Common myeloid progenitor, CD34-positive (primary cell): ENCODE measurements at regions not wholly inside any gene's neighbourhood (a gene's known extent, or its start where the extent isn't known, plus 50 kb on each side); places are given as distances from the start of the nearest gene placed in this dataset.
"Not testable (repeated sequence)": the region's sequence is repeated elsewhere in the genome, so short reads cannot be mapped to it uniquely, and the experiment has no call there.

Experiments used
- CTCF ChIA-PET: fragments of 350-600 bp; sonication (Branson Sonifier 250); formaldehyde crosslinking; loops from one replicate; lab custom pipeline; 2021; ENCODE audit warnings: antibody characterized with exemption; lab: Charles Lee
- POLR2A ChIA-PET: fragments of 350-600 bp; sonication (Branson Sonifier 250); formaldehyde crosslinking; loops from one replicate; lab custom pipeline; 2021; ENCODE audit warnings: antibody characterized with exemption; lab: Charles Lee
- DNase-seq, 3 donors: peaks; one replicate each; pipeline versions ENCODE4 v3.0.0 to v3.0.0-alpha.2; 2013
- H3K27ac ChIP-seq, 2 experiments: 1 replicate in 1 of 2; 2 replicates in 1 of 2; pipeline ENCODE4 v1.7.0; 2013; ENCODE audit warnings: inconsistent platforms in 2 of 2, low read length in 2 of 2, mild to moderate bottlenecking in 2 of 2, low read depth in 1 of 2, moderate library complexity in 1 of 2; ENCODE audit not compliant: severe bottlenecking in 2 of 2, insufficient read depth in 1 of 2, poor library complexity in 1 of 2
- H3K27me3 ChIP-seq, 5 experiments: replicated peaks in 2 of 5; 1 replicate in 3 of 5; 2 replicates in 2 of 5; pipeline versions ENCODE4 v1.6.1 to v1.7.0; 2013; ENCODE audit warnings: low read length in 4 of 5, mild to moderate bottlenecking in 2 of 5, moderate library complexity in 2 of 5, inconsistent platforms in 1 of 5; ENCODE audit not compliant: insufficient read depth in 5 of 5, control insufficient read depth in 4 of 5
- H3K36me3 ChIP-seq, 4 experiments: 1 replicate in 2 of 4; 2 replicates in 2 of 4; pipeline versions ENCODE4 v1.6.1 to v1.7.0; 2013; ENCODE audit warnings: low read length in 3 of 4, control low read depth in 1 of 4, mild to moderate bottlenecking in 1 of 4; ENCODE audit not compliant: control insufficient read depth in 4 of 4, insufficient read depth in 4 of 4
- H3K4me1 ChIP-seq, 4 experiments: 1 replicate in 3 of 4; 2 replicates in 1 of 4; pipeline versions ENCODE4 v1.6.1 to v1.7.1; 2013; ENCODE audit warnings: low read length in 3 of 4, mild to moderate bottlenecking in 3 of 4, control low read depth in 1 of 4, inconsistent platforms in 1 of 4, moderate library complexity in 1 of 4; ENCODE audit not compliant: control insufficient read depth in 4 of 4, insufficient read depth in 4 of 4; ENCODE audit errors: control extremely low read depth in 1 of 4
- H3K4me3 ChIP-seq, 7 experiments: 1 replicate in 4 of 7; 2 replicates in 3 of 7; pipeline versions ENCODE4 v1.5.1 to v1.7.0; 2013; ENCODE audit warnings: mild to moderate bottlenecking in 7 of 7, low read length in 6 of 7, moderate library complexity in 6 of 7, inconsistent platforms in 2 of 7, low read depth in 2 of 7, control low read depth in 1 of 7; ENCODE audit not compliant: insufficient read depth in 4 of 7, control insufficient read depth in 1 of 7; ENCODE audit errors: extremely low read depth in 1 of 7
- H3K9me3 ChIP-seq, 5 experiments: 1 replicate in 4 of 5; 2 replicates in 1 of 5; pipeline versions ENCODE4 v1.6.1 to v1.7.1; 2013; ENCODE audit warnings: low read length in 4 of 5, mild to moderate bottlenecking in 2 of 5, inconsistent platforms in 1 of 5, low read depth in 1 of 5, moderate library complexity in 1 of 5; ENCODE audit not compliant: control insufficient read depth in 4 of 5, insufficient read depth in 2 of 5; ENCODE audit errors: control extremely low read depth in 1 of 5
- WGBS: methylation state at CpG from one replicate; pipeline ENCODE4 v1.1.5; 2013; ENCODE audit not compliant: insufficient coverage; 5-methylcytosine and 5-hydroxymethylcytosine counted together

DNA sequence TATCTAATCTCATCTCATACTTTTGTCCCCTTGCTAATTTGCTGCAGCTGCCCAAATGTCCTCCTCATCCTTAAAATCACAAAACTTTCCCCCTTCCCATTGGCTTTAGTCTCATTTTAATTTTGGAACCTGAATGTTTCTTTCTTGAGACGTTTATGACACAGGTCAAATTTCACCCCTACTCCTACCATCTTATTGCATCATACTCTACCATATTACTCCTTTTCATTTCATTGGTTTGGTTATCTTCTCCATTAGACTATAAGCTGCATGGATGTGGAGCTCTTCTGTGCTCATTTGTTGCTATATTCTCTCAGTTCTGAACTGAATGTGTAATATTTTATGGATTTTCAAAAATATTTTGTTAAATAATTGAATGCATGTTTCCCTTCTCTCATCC lies 688.6 kb downstream of the CBLN4 start:
- no peak for DNase-seq
- Histone ChIP-seq H3K4me3 (no peak overlapping the region), H3K27ac (no peak overlapping the region), H3K36me3 (no peaks in the 10 kb centered on the region), H3K27me3 (no peaks in the 10 kb centered on the region), H3K4me1 (no peaks in the 10 kb centered on the region), H3K9me3 (no peaks in the 10 kb centered on the region)
- CTCF ChIA-PET: no interaction called here
- WGBS: 83% methylated on average over 1 of the region's 1 CpG
- POLR2A ChIA-PET: no interaction called here

DNA sequence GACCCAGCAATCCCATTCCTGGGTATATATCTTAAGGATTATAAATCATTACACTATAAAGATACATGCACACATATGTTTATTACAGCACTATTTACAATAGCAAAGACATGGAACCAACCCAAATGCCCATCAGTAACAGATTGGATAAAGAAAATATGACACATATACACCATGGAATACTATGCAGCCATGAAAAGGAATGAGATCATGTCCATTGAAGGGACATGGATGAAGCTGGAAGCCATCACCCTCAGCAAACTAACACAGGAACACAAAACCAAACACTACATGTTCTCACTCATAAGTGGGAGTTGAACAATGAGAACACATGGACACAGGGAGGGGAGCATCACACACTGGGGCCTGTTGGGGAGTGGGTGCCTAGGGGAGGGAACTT lies 694.5 kb downstream of the CBLN4 start:
- DNase-seq, H3K36me3 ChIP-seq, H3K4me3 ChIP-seq, H3K27ac ChIP-seq, H3K4me1 ChIP-seq, CTCF ChIA-PET, POLR2A ChIA-PET, H3K27me3 ChIP-seq, H3K9me3 ChIP-seq: not testable (repeated sequence)

DNA sequence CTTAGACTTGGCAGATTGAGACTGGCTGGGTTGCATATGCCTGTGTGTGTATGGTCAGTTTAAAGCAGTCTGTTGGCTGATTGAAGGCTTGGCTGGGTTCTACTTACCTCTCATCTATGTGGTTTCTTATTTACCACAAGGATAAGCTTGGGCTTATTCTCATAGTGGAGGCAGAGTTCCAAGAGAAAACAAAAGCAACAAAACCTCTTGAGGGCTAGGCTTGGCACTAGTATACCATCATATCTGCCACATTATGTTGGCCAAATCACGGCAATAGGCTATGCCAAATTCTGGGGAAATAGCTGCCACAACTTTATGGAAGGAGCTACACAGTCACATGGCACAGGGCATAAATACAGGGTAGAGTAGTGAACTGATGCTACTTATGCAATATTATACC lies 714.1 kb downstream of the CBLN4 start:
- H3K4me3 ChIP-seq: no peak overlapping the region
- WGBS: 100% methylated on average over 1 of the region's 1 CpG
- CTCF ChIA-PET: no interaction called here
- DNase-seq: no peak
- no peaks in the 10 kb centered on the region for H3K9me3 ChIP-seq
- no peaks in the 10 kb centered on the region for H3K4me1 ChIP-seq
- H3K36me3 ChIP-seq: no peaks in the 10 kb centered on the region
- POLR2A ChIA-PET: no interaction called here
- H3K27ac ChIP-seq: no peak overlapping the region
- no peaks in the 10 kb centered on the region for H3K27me3 ChIP-seq

DNA sequence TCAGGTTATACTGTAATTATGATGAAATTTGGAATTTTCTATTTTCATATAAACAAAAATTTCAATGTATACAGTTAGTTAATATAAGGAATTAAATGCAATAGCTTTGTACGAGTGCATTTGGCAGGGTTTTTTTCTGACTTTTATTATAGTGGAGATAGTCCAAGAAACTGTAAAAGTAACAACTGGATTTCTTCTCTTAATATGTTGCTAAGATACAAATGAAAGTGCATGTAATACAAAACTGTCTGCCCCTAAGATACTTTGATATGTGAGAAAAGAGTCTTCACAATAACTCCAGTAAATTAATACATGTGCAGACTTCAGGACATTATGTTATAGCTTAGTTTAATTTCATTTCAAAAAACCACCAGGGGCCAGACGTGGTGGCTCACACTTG lies 721.4 kb downstream of the CBLN4 start:
- no peak overlapping the region for H3K4me3 ChIP-seq
- CTCF ChIA-PET: no interaction called here
- H3K27me3 ChIP-seq: no peaks in the 10 kb centered on the region
- no peak for DNase-seq
- H3K36me3 ChIP-seq: no peaks in the 10 kb centered on the region
- POLR2A ChIA-PET: no interaction called here
- WGBS: 80% methylated on average over 1 of the region's 2 CpGs
- H3K4me1 ChIP-seq: no peaks in the 10 kb centered on the region
- H3K27ac ChIP-seq: no peak overlapping the region
- H3K9me3 ChIP-seq: no peaks in the 10 kb centered on the region

GRCh38 chr20:55273149-55273548 lies 732.2 kb downstream of the CBLN4 start:
- H3K27ac ChIP-seq: no peak overlapping the region
- ChIA-PET CTCF (no interaction called here), POLR2A (no interaction called here)
- DNase-seq: no peak
- H3K36me3 ChIP-seq: no peaks in the 10 kb centered on the region
- H3K4me1 ChIP-seq: no peaks in the 10 kb centered on the region
- H3K9me3 ChIP-seq: no peaks in the 10 kb centered on the region
- H3K27me3 ChIP-seq: no peaks in the 10 kb centered on the region
- no peak overlapping the region for H3K4me3 ChIP-seq

GRCh38 chr20:55271371-55271770 lies 733.9 kb downstream of the CBLN4 start:
- Histone ChIP-seq H3K27ac (no peak overlapping the region), H3K36me3 (no peaks in the 10 kb centered on the region), H3K27me3 (no peaks in the 10 kb centered on the region), H3K4me3 (no peak overlapping the region), H3K4me1 (no peaks in the 10 kb centered on the region), H3K9me3 (no peaks in the 10 kb centered on the region)
- POLR2A ChIA-PET: no interaction called here
- no peak for DNase-seq
- CTCF ChIA-PET: no interaction called here
- WGBS: no CpG with 5 or more reads among the region's 2 CpGs

GRCh38 chr20:55269913-55270312 lies 735.4 kb downstream of the CBLN4 start:
- WGBS: 100% methylated on average over 1 of the region's 1 CpG
- H3K9me3 ChIP-seq: no peaks in the 10 kb centered on the region
- H3K27ac ChIP-seq: no peak overlapping the region
- H3K27me3 ChIP-seq: no peaks in the 10 kb centered on the region
- no peaks in the 10 kb centered on the region for H3K36me3 ChIP-seq
- H3K4me1 ChIP-seq: no peaks in the 10 kb centered on the region
- POLR2A ChIA-PET: no interaction called here
- CTCF ChIA-PET: interaction anchor here (1.0 kb wide), 1 partner anchor 40 kb away, joined by 3 read pairs; no protein-coding TSS in a partner anchor
- H3K4me3 ChIP-seq: no peak overlapping the region
- no peak for DNase-seq
